ENCODE measurements at regions not wholly inside any gene's neighbourhood (a gene's known extent, or its start where the extent isn't known, plus 50 kb on each side); places are given as distances from the start of the nearest gene placed in this dataset.

DNA sequence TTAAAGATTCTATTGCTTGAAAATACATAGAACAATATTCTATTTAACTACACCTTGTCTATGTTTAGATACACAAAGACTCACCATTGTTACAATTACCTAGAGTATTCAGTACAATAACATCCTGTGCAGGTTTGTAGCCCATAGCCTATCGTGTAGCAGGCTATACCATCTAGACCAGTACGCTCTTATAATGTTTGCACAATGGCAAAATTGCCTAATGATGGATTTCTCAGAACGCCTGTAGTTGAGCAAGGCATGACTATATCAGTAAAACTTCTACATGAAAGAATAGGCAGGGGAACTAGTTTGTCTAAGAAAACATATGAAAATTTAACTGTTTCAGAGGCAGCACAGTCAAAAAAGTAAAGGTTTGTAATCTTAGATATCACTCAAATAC is 375.9 kb downstream of the DAD1 start:
- no peak for DNase-seq
- Histone ChIP-seq H3K9me3 (no peaks in the 10 kb centered on the region), H3K4me1 (no peaks in the 10 kb centered on the region), H3K27ac (no peak overlapping the region), H3K27me3 (no peaks in the 10 kb centered on the region), H3K4me3 (no peak overlapping the region), H3K36me3 (no peaks in the 10 kb centered on the region)
- intact Hi-C loops (cut with DNase I; ENCODE audit: low total_unique reads), result no loop called here
- TF ChIP-seq EP300 (IDR thresholded peaks at IDR 0.05), result no peak
- no peak for TF ChIP-seq POLR2AphosphoS5 (IDR thresholded peaks at IDR 0.05)
- no peak for TF ChIP-seq POLR2A (IDR thresholded peaks at IDR 0.05)
- TF ChIP-seq, protein P1, sequence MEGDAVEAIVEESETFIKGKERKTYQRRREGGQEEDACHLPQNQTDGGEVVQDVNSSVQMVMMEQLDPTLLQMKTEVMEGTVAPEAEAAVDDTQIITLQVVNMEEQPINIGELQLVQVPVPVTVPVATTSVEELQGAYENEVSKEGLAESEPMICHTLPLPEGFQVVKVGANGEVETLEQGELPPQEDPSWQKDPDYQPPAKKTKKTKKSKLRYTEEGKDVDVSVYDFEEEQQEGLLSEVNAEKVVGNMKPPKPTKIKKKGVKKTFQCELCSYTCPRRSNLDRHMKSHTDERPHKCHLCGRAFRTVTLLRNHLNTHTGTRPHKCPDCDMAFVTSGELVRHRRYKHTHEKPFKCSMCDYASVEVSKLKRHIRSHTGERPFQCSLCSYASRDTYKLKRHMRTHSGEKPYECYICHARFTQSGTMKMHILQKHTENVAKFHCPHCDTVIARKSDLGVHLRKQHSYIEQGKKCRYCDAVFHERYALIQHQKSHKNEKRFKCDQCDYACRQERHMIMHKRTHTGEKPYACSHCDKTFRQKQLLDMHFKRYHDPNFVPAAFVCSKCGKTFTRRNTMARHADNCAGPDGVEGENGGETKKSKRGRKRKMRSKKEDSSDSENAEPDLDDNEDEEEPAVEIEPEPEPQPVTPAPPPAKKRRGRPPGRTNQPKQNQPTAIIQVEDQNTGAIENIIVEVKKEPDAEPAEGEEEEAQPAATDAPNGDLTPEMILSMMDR (IDR thresholded peaks at IDR 0.05), result no peak
- WGBS, 5 donors, result 19 to 38% (median 31%) methylated on average over 3 of the region's 3 CpGs

DNA sequence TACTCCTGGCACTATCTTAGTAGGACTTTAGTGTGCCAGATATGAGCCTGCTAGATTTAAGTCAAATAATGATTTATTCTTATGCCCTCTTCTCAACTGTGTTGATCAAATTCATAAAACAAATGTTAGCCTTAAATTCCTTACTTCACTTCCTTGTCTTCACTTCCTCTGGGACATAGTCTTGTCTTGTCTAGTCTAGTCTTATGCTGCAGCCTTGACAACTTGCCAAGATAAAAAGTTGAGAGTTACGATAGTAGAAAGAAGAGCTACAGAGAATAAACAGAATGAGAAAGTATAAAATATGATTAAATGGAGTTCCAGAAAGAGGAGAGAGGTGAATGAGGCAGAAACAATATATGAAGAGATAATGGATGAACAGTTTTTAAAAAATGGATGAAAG is 378.1 kb downstream of the DAD1 start:
- 61 to 75% (median 69%) methylated on average over 1 of the region's 1 CpG for WGBS, 5 donors
- Histone ChIP-seq H3K4me1 (no peaks in the 10 kb centered on the region), H3K4me3 (no peak overlapping the region), H3K9me3 (no peaks in the 10 kb centered on the region), H3K27me3 (no peaks in the 10 kb centered on the region), H3K36me3 (no peaks in the 10 kb centered on the region), H3K27ac (no peak overlapping the region)
- TF ChIP-seq, protein P1 (IDR thresholded peaks at IDR 0.05), result no peak
- TF ChIP-seq POLR2A (IDR thresholded peaks at IDR 0.05), result no peak
- TF ChIP-seq POLR2AphosphoS5 (IDR thresholded peaks at IDR 0.05), result no peak
- intact Hi-C loops (cut with DNase I; ENCODE audit: low total_unique reads), result no loop called here
- no peak for DNase-seq

DNA sequence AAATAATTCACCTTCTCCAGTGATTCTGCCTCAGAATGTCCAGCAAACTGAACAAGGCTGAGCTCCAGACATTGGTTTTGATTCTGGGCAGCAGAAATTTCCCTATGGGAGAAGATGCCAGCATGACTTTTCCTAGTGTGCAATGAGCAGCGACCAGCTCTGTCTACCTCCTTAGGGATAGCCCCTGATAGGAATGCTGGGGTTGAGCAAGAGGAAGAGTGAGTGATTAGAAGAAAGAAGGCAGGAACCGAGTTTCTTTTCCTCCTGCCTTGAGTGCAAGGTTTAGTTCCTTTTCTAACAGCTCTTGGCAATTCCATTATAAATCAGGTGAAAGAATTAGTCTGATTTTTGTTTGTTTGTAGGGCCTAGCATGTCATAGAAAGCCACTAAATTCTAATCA is 379.0 kb downstream of the DAD1 start:
- intact Hi-C loops (cut with DNase I; ENCODE audit: low total_unique reads), result no loop called here
- WGBS, 5 donors, result 27 to 38% (median 31%) methylated on average over 2 of the region's 2 CpGs
- TF ChIP-seq, protein P1 (IDR thresholded peaks at IDR 0.05), result no peak
- no peak for TF ChIP-seq POLR2AphosphoS5 (IDR thresholded peaks at IDR 0.05)

DNA sequence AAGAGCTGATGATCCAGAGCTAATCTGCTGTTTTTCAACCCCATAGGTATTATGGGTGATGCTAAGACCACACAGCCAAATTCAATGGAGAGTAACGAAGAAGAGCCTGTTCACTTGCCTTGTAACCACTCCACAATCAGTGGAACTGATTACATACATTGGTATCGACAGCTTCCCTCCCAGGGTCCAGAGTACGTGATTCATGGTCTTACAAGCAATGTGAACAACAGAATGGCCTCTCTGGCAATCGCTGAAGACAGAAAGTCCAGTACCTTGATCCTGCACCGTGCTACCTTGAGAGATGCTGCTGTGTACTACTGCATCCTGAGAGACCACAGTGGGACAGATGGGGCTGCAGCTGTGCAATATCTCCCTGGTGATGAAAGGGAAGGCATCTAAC is 386.0 kb downstream of the DAD1 start:
- Histone ChIP-seq H3K36me3 (no peaks in the 10 kb centered on the region), H3K4me3 (no peak overlapping the region), H3K27me3 (no peaks in the 10 kb centered on the region), H3K27ac (no peak overlapping the region), H3K9me3 (peaks cover 0 to 8% (median 4%) of the 10 kb centered on the region in 4 donors), H3K4me1 (no peaks in the 10 kb centered on the region)
- TF ChIP-seq, protein P1 (IDR thresholded peaks at IDR 0.05), result no peak
- TF ChIP-seq POLR2A (IDR thresholded peaks at IDR 0.05) (no peak), EP300 (IDR thresholded peaks at IDR 0.05) (no peak), POLR2AphosphoS5 (IDR thresholded peaks at IDR 0.05) (no peak)
- DNase-seq, result no peak
- WGBS, 5 donors, result 78 to 92% (median 83%) methylated on average over 5 of the region's 5 CpGs
- intact Hi-C loops (cut with DNase I; ENCODE audit: low total_unique reads), result no loop called here

More for the DNA sequence above, 379.0 kb downstream of the DAD1 start:
- H3K36me3 ChIP-seq, result no peaks in the 10 kb centered on the region
- no peaks in the 10 kb centered on the region for H3K27me3 ChIP-seq
- no peak overlapping the region for H3K4me3 ChIP-seq
- H3K4me1 ChIP-seq, result no peaks in the 10 kb centered on the region
- no peak overlapping the region for H3K27ac ChIP-seq
- no peak for DNase-seq
- no peaks in the 10 kb centered on the region for H3K9me3 ChIP-seq
